Testis (tissue), 2 donors: ENCODE measurements at regions not wholly inside any gene's neighbourhood (a gene's known extent, or its start where the extent isn't known, plus 50 kb on each side); places are given as distances from the start of the nearest gene placed in this dataset.

ENCODE experiments used
- POLR2A ChIP-seq: fragments of 450-650 bp; IDR thresholded peaks from one replicate; pipeline ENCODE4 v1.6.1; 2017; ENCODE audit warnings: antibody characterized with exemption, mild to moderate bottlenecking, moderate library complexity
- TF ChIP-seq, protein P1 (sequence below), 3 experiments: fragments of 450-650 bp in 2 of 3; fragments of 200-600 bp in 1 of 3; sonication (generic) in 1 of 3; IDR thresholded peaks; one replicate each; pipeline ENCODE4 v1.5.1; 2016 to 2019; ENCODE audit warnings: antibody characterized with exemption in 3 of 3, mild to moderate bottlenecking in 2 of 3, moderate library complexity in 1 of 3

GRCh38 chr10:7054915-7055314, 355.9 kb downstream of the SFMBT2 start:
- TF ChIP-seq, protein P1, sequence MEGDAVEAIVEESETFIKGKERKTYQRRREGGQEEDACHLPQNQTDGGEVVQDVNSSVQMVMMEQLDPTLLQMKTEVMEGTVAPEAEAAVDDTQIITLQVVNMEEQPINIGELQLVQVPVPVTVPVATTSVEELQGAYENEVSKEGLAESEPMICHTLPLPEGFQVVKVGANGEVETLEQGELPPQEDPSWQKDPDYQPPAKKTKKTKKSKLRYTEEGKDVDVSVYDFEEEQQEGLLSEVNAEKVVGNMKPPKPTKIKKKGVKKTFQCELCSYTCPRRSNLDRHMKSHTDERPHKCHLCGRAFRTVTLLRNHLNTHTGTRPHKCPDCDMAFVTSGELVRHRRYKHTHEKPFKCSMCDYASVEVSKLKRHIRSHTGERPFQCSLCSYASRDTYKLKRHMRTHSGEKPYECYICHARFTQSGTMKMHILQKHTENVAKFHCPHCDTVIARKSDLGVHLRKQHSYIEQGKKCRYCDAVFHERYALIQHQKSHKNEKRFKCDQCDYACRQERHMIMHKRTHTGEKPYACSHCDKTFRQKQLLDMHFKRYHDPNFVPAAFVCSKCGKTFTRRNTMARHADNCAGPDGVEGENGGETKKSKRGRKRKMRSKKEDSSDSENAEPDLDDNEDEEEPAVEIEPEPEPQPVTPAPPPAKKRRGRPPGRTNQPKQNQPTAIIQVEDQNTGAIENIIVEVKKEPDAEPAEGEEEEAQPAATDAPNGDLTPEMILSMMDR (IDR thresholded peaks at IDR 0.05): peak in 1 of 3 experiments; percentile 18
- no peak for TF ChIP-seq POLR2A
